PC-9 (cell line): ENCODE measurements at regions not wholly inside any gene's neighbourhood (a gene's known extent, or its start where the extent isn't known, plus 50 kb on each side); places are given as distances from the start of the nearest gene placed in this dataset.
A peak's percentile ranks its signal among the peaks of the same experiment; 100 is the strongest.

Experiments used
- BruUV-seq: library from RNA; stranded (reverse); fragments of 400-500 nt; replicated peaks from 2 replicates; lab custom pipeline; 2021; lab: Mats Ljungman, UMichigan
- CTCF ChIA-PET: fragments of 300-600 bp; sonication (Branson Sonifier 250); formaldehyde crosslinking; loops from one replicate; lab custom pipeline; 2022; ENCODE audit warnings: antibody characterized with exemption; lab: Charles Lee
- POLR2A ChIA-PET: fragments of 300-600 bp; sonication (Branson Sonifier 250); formaldehyde crosslinking; loops from one replicate; lab custom pipeline; 2022; ENCODE audit warnings: antibody characterized with exemption; ENCODE audit not compliant: unreplicated experiment; lab: Charles Lee
- DNase-seq, 2 experiments: peaks; one replicate each; pipeline versions ENCODE4 v3.0.0 to v3.0.0-alpha.2; 2015 to 2022; ENCODE audit warnings: mixed read lengths in 1 of 2
- H2AFZ ChIP-seq: fragments of 200-600 bp; sonication (generic); 2 replicates; pipeline ENCODE4 v1.8.1; 2017; ENCODE audit warnings: antibody characterized with exemption
- H3F3A ChIP-seq: fragments of 200-600 bp; sonication (generic); 2 replicates; pipeline ENCODE4 v1.8.1; 2017; ENCODE audit warnings: antibody characterized with exemption, mild to moderate bottlenecking, low read depth; ENCODE audit not compliant: insufficient read depth
- H3K27ac ChIP-seq: fragments of 200-600 bp; sonication (generic); 2 replicates; pipeline ENCODE4 v1.6.1; 2016; ENCODE audit warnings: mixed run types
- H3K27me3 ChIP-seq: fragments of 200-600 bp; sonication (generic); 2 replicates; pipeline ENCODE4 v1.6.1; 2016; ENCODE audit warnings: low read depth, mixed run types; ENCODE audit not compliant: insufficient read depth
- H3K36me3 ChIP-seq: fragments of 200-600 bp; sonication (generic); 2 replicates; pipeline ENCODE4 v1.6.1; 2016; ENCODE audit warnings: low read depth, mixed run types
- H3K4me1 ChIP-seq: fragments of 200-600 bp; sonication (generic); replicated peaks from 2 replicates; pipeline ENCODE4 v1.6.1; 2016; ENCODE audit warnings: mixed run types; ENCODE audit not compliant: insufficient read depth
- H3K4me2 ChIP-seq: fragments of 200-600 bp; sonication (generic); 2 replicates; pipeline ENCODE4 v1.6.1; 2017; ENCODE audit warnings: mixed run types
- H3K4me3 ChIP-seq: fragments of 200-600 bp; sonication (generic); 2 replicates; pipeline ENCODE4 v1.6.1; 2016; ENCODE audit warnings: mixed run types
- H3K79me2 ChIP-seq: fragments of 200-600 bp; sonication (generic); 2 replicates; pipeline ENCODE4 v1.6.1; 2017; ENCODE audit warnings: low read depth, mixed run types
- H3K9me2 ChIP-seq: fragments of 200-600 bp; sonication (generic); 2 replicates; pipeline ENCODE4 v1.8.1; 2017; ENCODE audit warnings: mild to moderate bottlenecking; ENCODE audit not compliant: insufficient read depth
- H3K9me3 ChIP-seq: fragments of 200-600 bp; sonication (generic); 2 replicates; pipeline ENCODE4 v1.8.1; 2016; ENCODE audit warnings: low read depth; ENCODE audit not compliant: insufficient read depth
- H4K20me1 ChIP-seq: fragments of 200-600 bp; sonication (generic); 2 replicates; pipeline ENCODE4 v1.8.1; 2017; ENCODE audit not compliant: insufficient read depth
- CTCF ChIP-seq: fragments of 200-600 bp; sonication (generic); conservative IDR thresholded peaks from 2 replicates; pipeline ENCODE4 v1.6.1; 2017; ENCODE audit warnings: mixed run types, antibody characterized with exemption, mild to moderate bottlenecking, moderate library complexity
- EZH2 ChIP-seq: fragments of 200-600 bp; sonication (generic); IDR thresholded peaks from 2 replicates; pipeline ENCODE4 v1.8.0; 2017; ENCODE audit warnings: antibody characterized with exemption, low read depth
- intact Hi-C: fragments of 100-400 bp; cut with micrococcal nuclease; formaldehyde crosslinking; loops from one replicate; pipeline ENCODE4 v1.10.0; 2022; ENCODE audit not compliant: unreplicated experiment

DNA sequence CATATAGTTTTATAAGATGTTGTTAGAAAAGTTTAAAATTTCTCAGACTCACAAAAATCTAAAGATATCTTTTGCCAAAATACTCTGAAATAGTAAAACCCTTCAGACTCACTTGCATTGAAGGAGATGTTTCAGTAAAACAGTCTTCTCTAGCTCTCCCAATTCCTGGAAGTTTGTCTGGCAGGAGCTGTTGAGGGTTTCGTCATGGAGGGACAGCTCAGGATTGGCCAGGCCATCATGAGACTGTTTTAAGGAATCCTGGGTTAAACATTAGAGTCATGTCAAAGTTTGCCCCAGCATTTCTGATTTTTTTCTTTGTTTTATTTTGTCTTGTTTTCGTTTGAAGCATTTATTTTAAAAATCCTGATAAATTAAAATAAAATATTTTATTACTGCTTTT is 293.8 kb upstream of the PBX1 start:
- H3K79me2 ChIP-seq = no peaks in the 10 kb centered on the region
- no peak overlapping the region for H2AFZ ChIP-seq
- no TSS peak for BruUV-seq
- POLR2A ChIA-PET = no interaction called here
- no peaks in the 10 kb centered on the region for H3K36me3 ChIP-seq
- H3K9me3 ChIP-seq = no peaks in the 10 kb centered on the region
- intact Hi-C loops = no loop called here
- no peak overlapping the region for H3K27ac ChIP-seq
- H4K20me1 ChIP-seq = no peaks in the 10 kb centered on the region
- CTCF ChIA-PET = no interaction called here
- peaks cover 8% of the 10 kb centered on the region; the same call in 1 of the 2 replicates for H3F3A ChIP-seq
- TF ChIP-seq CTCF (no peak), EZH2 (no peak)
- H3K4me3 ChIP-seq = no peak overlapping the region
- peaks cover 20% of the 10 kb centered on the region for H3K4me1 ChIP-seq
- no peak overlapping the region for H3K4me2 ChIP-seq
- DNase-seq = no peak
- no peaks in the 10 kb centered on the region for H3K27me3 ChIP-seq
- no peaks in the 10 kb centered on the region for H3K9me2 ChIP-seq

GRCh38 chr1:164272156-164272555 is 286.8 kb upstream of the PBX1 start:
- H2AFZ ChIP-seq = no peak overlapping the region
- DNase-seq = no peak
- H3K79me2 ChIP-seq = no peaks in the 10 kb centered on the region
- H3K9me2 ChIP-seq = no peaks in the 10 kb centered on the region
- no peaks in the 10 kb centered on the region for H3F3A ChIP-seq
- ChIA-PET CTCF (no interaction called here), POLR2A (no interaction called here)
- no peaks in the 10 kb centered on the region for H3K27me3 ChIP-seq
- H3K9me3 ChIP-seq = no peaks in the 10 kb centered on the region
- intact Hi-C loops = no loop called here
- no peak overlapping the region for H3K27ac ChIP-seq
- no peaks in the 10 kb centered on the region for H4K20me1 ChIP-seq
- H3K4me3 ChIP-seq = no peak overlapping the region
- no peaks in the 10 kb centered on the region for H3K36me3 ChIP-seq
- H3K4me1 ChIP-seq = no peaks in the 10 kb centered on the region
- H3K4me2 ChIP-seq = no peak overlapping the region
- no peak for TF ChIP-seq EZH2
- no TSS peak for BruUV-seq

- no TSS peak for BruUV-seq
- H3K4me1 ChIP-seq = no peaks in the 10 kb centered on the region
- H3K27me3 ChIP-seq = no peaks in the 10 kb centered on the region
- peak overlapping the region; percentile 56; the same call in 1 of the 2 replicates for H2AFZ ChIP-seq
- intact Hi-C loops = no loop called here
- no peak for DNase-seq
- ChIA-PET CTCF (no interaction called here), POLR2A (interaction anchor here (0.5 kb wide), 1 partner anchor 263 kb away, joined by 10 read pairs; the partner anchor contains the start of gene PBX1)
- H3K36me3 ChIP-seq = no peaks in the 10 kb centered on the region
- no peaks in the 10 kb centered on the region for H3K9me2 ChIP-seq
- no peak overlapping the region for H3K4me3 ChIP-seq
- no peaks in the 10 kb centered on the region for H4K20me1 ChIP-seq
- no peaks in the 10 kb centered on the region for H3F3A ChIP-seq
- H3K79me2 ChIP-seq = no peaks in the 10 kb centered on the region
- no peak overlapping the region for H3K4me2 ChIP-seq
- no peak overlapping the region for H3K27ac ChIP-seq
- no peak for TF ChIP-seq CTCF
- no peak for TF ChIP-seq EZH2
- H3K9me3 ChIP-seq = no peaks in the 10 kb centered on the region
These were observed 262.8 kb upstream of the PBX1 start for GRCh38 chr1:164296172-164296571.

- Histone ChIP-seq H3K27me3 (no peaks in the 10 kb centered on the region), H3K4me2 (no peak overlapping the region), H3K9me3 (no peaks in the 10 kb centered on the region), H3K36me3 (no peaks in the 10 kb centered on the region), H3K4me1 (no peaks in the 10 kb centered on the region), H3K79me2 (no peaks in the 10 kb centered on the region), H4K20me1 (no peaks in the 10 kb centered on the region), H3K27ac (no peak overlapping the region), H3K9me2 (no peaks in the 10 kb centered on the region), H2AFZ (no peak overlapping the region), H3F3A (no peaks in the 10 kb centered on the region), H3K4me3 (no peak overlapping the region)
- DNase-seq = no peak
- POLR2A ChIA-PET = no interaction called here
- no peak for TF ChIP-seq CTCF
- no peak for TF ChIP-seq EZH2
- no TSS peak for BruUV-seq
- CTCF ChIA-PET = no interaction called here
- intact Hi-C loops = no loop called here
These were observed 250.9 kb upstream of the PBX1 start for GRCh38 chr1:164308101-164308500.
